ENCODE measurements at regions not wholly inside any gene's neighbourhood (a gene's known extent, or its start where the extent isn't known, plus 50 kb on each side); places are given as distances from the start of the nearest gene placed in this dataset.
"Not testable (repeated sequence)": the region's sequence is repeated elsewhere in the genome, so short reads cannot be mapped to it uniquely, and the experiment has no call there.

DNA sequence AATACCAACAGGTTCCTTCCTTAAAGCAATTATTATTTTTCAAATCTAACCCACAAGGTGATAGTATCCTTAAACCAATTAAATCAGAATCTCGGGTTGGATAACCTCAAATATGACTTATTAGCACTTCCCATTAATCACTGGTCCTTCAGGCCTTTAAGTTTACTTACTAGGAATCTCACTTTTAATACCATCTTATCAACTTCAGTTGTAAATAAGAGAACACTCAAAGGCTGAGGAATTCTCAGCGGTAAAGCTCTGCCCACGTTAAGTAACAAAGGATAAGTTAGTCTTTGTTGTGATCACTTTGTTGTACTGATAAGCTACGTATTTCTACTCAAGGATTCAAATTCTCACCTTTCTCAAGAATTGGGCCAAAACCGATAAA, 82.0 kb downstream of the OR2B2 start:
- peak; percentile 31 for DNase-seq (ENCODE audit: low read depth)

GRCh38 chr6:27829453-27830211, 82.6 kb downstream of the OR2B2 start:
- TF ChIP-seq CTCF (IDR thresholded peaks at IDR 0.05; ENCODE audit: insufficient read depth, low read depth, low read length) = no peak

More for the DNA sequence above, 82.0 kb downstream of the OR2B2 start:
- H3K4me3 ChIP-seq (ENCODE audit: low read depth, low read length) = peak overlapping the region; percentile 67
- TF ChIP-seq CTCF (IDR thresholded peaks at IDR 0.05; ENCODE audit: insufficient read depth, low read depth, low read length) = no peak

GRCh38 chr6:27827477-27827876, 84.7 kb downstream of the OR2B2 start:
- DNase-seq (ENCODE audit: low read depth); H3K4me3 ChIP-seq (ENCODE audit: low read depth, low read length): not testable (repeated sequence)

More at GRCh38 chr6:27829453-27830211, 82.6 kb downstream of the OR2B2 start:
- peak overlapping the region; percentile 67 for H3K4me3 ChIP-seq (ENCODE audit: low read depth, low read length)
- DNase-seq (ENCODE audit: low read depth) = no peak

- not testable (repeated sequence) for DNase-seq (ENCODE audit: low read depth); H3K4me3 ChIP-seq (ENCODE audit: low read depth, low read length)
Observed at GRCh38 chr6:27826612-27826985, 85.6 kb downstream of the OR2B2 start.

DNA sequence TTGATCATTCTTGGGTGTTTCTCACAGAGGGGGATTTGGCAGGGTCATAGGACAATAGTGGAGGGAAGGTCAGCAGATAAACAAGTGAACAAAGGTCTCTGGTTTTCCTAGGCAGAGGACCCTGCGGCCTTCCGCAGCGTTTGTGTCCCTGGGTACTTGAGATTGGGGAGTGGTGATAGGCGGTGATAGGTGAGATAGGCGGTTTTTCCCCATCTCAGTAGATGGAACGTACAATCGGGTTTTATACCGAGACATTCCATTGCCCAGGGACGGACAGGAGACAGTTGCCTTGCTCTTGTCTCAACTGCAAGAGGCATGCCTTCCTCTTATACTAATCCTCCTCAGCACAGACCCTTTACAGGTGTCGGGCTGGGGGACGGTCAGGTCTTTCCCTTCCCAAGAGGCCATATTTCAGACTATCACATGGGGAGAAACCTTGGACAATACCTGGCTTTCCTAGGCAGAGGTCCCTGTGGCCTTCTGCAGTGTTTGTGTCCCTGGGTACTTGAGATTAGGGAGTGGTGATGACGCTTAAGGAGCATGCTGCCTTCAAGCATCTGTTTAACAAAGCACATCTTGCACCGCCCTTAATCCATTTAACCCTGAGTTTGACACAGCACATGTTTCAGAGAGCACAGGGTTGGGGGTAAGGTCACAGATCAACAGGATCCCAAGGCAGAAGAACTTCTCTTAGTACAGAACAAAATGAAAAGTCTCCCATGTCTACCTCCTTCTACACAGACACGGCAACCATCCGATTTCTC, 86.2 kb downstream of the OR2B2 start:
- not testable (repeated sequence) for DNase-seq (ENCODE audit: low read depth); H3K4me3 ChIP-seq (ENCODE audit: low read depth, low read length)

DNA sequence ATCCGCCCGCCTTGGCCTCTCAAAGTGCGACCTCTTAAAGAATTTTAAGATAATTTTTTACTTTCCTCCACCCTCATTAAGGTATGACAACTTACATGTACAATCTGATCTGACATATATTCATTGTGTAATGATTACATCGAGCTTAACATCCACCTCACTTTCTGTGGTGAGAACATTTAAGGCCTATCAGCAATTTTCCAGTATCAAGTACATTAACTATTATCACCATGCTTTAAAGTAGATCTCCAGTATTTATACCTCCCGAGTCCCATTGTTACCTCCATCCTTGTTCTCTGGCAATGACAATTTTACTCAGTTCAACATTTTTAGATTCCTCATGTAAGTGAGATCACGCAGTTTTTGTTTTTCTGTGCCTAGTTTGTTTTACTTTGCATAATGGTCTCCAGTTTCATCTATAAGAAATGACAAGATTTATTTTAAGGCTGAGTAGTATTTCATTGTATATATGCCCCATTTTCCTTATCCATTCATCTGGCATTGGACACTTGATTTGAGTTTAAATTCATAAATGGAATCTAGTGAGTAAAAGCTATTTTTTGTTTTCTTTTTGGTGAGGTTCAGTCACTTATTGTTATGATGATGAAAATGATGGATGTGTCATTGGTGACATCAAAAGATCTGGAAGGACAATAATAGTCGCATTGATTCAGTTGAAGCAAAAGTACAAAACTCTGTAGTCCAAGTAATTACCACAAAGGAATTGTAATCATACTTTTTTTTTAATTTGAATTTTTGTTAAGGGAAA, 87.0 kb downstream of the OR2B2 start:
- no peak for TF ChIP-seq CTCF (IDR thresholded peaks at IDR 0.05; ENCODE audit: insufficient read depth, low read depth, low read length)
- peak; percentile 35 for DNase-seq (ENCODE audit: low read depth)
- H3K4me3 ChIP-seq (ENCODE audit: low read depth, low read length) = peak overlapping the region; percentile 70

- DNase-seq (ENCODE audit: low read depth) = peak; percentile 84
- H3K4me3 ChIP-seq (ENCODE audit: low read depth, low read length) = peak overlapping the region; percentile 70
Observed at GRCh38 chr6:27824211-27825024, 87.8 kb downstream of the OR2B2 start.

- peak; percentile 41 for DNase-seq (ENCODE audit: low read depth)
- H3K4me3 ChIP-seq (ENCODE audit: low read depth, low read length) = peak overlapping the region; percentile 53
Observed at GRCh38 chr6:27823714-27824210, 88.4 kb downstream of the OR2B2 start.

DNA sequence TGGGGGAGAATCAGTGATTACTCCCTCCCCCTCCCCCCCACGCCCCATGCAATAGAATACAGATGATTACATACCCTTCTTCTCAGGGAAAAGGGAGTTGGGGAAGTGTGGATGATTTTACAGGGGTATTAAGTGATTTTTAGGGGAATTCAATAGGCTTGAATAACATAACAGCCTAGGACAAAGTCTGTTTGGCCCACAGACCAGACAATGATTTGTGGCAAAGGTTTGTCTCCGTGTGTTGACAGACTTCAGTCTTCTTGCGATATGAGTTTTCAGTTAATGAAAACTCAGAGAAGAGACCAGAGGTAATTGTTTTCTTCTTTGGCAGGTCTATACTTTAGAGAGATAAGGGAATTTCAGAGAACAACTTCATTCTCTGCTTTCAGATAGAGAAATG, 95.3 kb downstream of the OR2B2 start:
- no peak overlapping the region for H3K4me3 ChIP-seq (ENCODE audit: low read depth, low read length)
- no peak for TF ChIP-seq CTCF (IDR thresholded peaks at IDR 0.05; ENCODE audit: insufficient read depth, low read depth, low read length)
- DNase-seq (ENCODE audit: low read depth) = no peak

Data from fibroblast of villous mesenchyme (primary cell).